Ascending aorta (tissue), 2 donors: ENCODE measurements at regions not wholly inside any gene's neighbourhood (a gene's known extent, or its start where the extent isn't known, plus 50 kb on each side); places are given as distances from the start of the nearest gene placed in this dataset.

Source experiments
- DNase-seq, 2 donors: peaks; one replicate each; pipeline ENCODE4 v3.0.0-alpha.2; 2019; ENCODE audit warnings: low spot score in 2 of 2
- H3K27ac ChIP-seq, 2 donors: fragments of 200-600 bp; sonication (generic); one replicate each; pipeline ENCODE4 v1.5.1; 2016 to 2017; ENCODE audit warnings: mild to moderate bottlenecking in 1 of 2
- H3K27me3 ChIP-seq: fragments of 200-600 bp; sonication (generic); one replicate; pipeline ENCODE4 v1.5.1; 2017
- H3K36me3 ChIP-seq, 2 donors: fragments of 200-600 bp; sonication (generic); one replicate each; pipeline ENCODE4 v1.5.1; 2016
- H3K4me1 ChIP-seq, 2 donors: fragments of 200-600 bp; sonication (generic); one replicate each; pipeline ENCODE4 v1.5.1; 2016 to 2017; ENCODE audit warnings: mild to moderate bottlenecking in 1 of 2
- H3K4me3 ChIP-seq, 2 donors: fragments of 200-600 bp; sonication (generic); one replicate each; pipeline ENCODE4 v1.5.1; 2016 to 2017; ENCODE audit warnings: mild to moderate bottlenecking in 1 of 2
- H3K9me3 ChIP-seq, 2 donors: fragments of 200-600 bp; sonication (generic); one replicate each; pipeline ENCODE4 v1.5.1; 2016
- CTCF ChIP-seq, 3 experiments: fragments of 200-600 bp in 2 of 3; fragments of 450-650 bp in 1 of 3; sonication (generic) in 2 of 3; IDR thresholded peaks; one replicate each; pipeline ENCODE4 v1.5.1; 2016 to 2019; ENCODE audit warnings: antibody characterized with exemption in 3 of 3, mild to moderate bottlenecking in 1 of 3, moderate library complexity in 1 of 3
- intact Hi-C: fragments of 100-400 bp; cut with DNase I; formaldehyde crosslinking; loops from one replicate; pipeline ENCODE4 v1.15.1; 2023

DNA sequence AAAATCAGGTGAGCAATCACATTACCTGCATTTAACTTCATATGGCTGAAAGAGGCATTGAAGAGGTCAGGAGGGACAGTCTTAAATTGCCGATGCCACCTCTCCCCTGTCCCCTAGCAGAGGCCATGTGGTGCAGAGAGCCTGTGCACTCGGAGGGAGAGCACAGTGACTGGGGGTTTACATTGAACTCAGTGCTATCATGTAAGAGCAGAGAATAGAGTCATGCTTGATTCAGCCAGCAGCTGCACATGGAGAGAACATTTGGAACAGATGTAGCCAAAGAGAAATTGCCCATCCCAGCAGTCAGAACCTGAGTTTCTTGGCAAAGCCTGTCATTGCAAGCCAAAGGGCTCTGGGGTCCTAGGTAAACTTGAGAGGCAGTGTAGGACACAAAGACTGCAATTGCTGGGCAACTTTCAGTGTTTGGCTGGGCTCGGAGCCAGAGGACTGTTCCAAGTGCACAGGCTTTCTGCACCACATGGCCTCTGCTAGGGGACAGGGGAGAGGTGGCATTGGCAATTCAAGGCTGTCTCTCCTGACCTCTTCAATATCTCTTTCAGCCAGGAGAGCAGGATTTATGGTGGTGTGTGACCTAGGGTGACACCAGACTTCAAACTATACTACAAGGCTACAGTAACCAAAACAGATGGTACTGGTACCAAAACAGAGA lies 267.1 kb downstream of the REEP3 start:
- Histone ChIP-seq H3K36me3 (no peaks in the 10 kb centered on the region), H3K4me3 (no peak overlapping the region), H3K27ac (no peak overlapping the region), H3K9me3 (no peaks in the 10 kb centered on the region), H3K4me1 (no peaks in the 10 kb centered on the region), H3K27me3 (no peaks in the 10 kb centered on the region)
- intact Hi-C loops, result no loop called here
- TF ChIP-seq CTCF (IDR thresholded peaks at IDR 0.05), result no peak
- no peak for DNase-seq

DNA sequence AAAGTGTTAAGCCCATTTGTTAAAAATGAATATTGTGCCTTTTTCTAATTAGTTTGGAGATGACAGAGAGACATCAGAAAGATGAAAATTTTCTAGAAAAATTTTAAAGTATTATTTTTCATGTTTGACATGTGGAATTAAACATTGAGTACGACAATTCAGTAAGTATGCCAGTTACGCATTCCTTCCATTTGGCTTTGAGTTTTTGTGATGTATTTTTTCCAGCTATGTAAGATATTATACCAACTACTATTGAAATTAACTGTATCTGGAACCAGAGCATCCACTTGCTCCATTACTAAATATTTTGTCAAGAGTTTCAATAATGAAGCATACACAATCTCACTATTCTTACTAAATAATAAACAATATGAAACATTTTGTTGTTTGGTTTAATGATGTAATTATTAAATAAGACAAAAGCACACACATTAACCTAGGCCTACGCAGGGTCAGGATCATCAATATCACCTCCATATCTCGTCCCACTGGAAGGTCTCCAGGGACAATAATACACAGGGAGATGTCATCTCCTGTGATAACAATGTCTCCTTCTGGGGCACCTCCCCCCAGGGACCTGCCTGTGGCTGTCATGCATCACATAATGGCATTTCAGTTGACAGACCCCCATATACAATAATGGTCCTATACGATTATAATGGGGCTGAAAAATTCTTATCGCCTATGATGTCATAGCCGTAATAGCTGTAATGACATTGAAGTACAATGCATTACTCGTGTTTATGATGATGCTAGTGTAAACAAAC lies 274.1 kb downstream of the REEP3 start:
- H3K27me3 ChIP-seq, result no peaks in the 10 kb centered on the region
- TF ChIP-seq CTCF (IDR thresholded peaks at IDR 0.05), result no peak
- no peaks in the 10 kb centered on the region for H3K36me3 ChIP-seq
- no peak for DNase-seq
- no peak overlapping the region for H3K27ac ChIP-seq
- intact Hi-C loops, result loop anchor here (5.0 kb wide), 1 partner anchor 328 kb away; the partner anchor contains the start of gene JMJD1C
- H3K4me3 ChIP-seq, result no peak overlapping the region
- peaks cover 5 to 14% of the 10 kb centered on the region in 2 donors for H3K4me1 ChIP-seq
- H3K9me3 ChIP-seq, result no peaks in the 10 kb centered on the region

GRCh38 chr10:63798599-63799498 lies 277.6 kb downstream of the REEP3 start:
- H3K27ac ChIP-seq, result peak overlapping the region; percentile 73 to 74
- intact Hi-C loops, result loop anchor here (1.0 to 5.0 kb wide), 3 partner anchors 77 to 332 kb away; partner anchors contain the start of gene JMJD1C
- no peaks in the 10 kb centered on the region for H3K27me3 ChIP-seq
- no peaks in the 10 kb centered on the region for H3K9me3 ChIP-seq
- DNase-seq, result peak; percentile 58 to 91
- peaks cover 5 to 18% of the 10 kb centered on the region in 2 donors for H3K4me1 ChIP-seq
- peak overlapping the region in 1 of 2 donors; percentile 35 for H3K4me3 ChIP-seq
- no peaks in the 10 kb centered on the region for H3K36me3 ChIP-seq
- TF ChIP-seq CTCF (IDR thresholded peaks at IDR 0.05), result peak in 1 of 3 experiments; percentile 24

DNA sequence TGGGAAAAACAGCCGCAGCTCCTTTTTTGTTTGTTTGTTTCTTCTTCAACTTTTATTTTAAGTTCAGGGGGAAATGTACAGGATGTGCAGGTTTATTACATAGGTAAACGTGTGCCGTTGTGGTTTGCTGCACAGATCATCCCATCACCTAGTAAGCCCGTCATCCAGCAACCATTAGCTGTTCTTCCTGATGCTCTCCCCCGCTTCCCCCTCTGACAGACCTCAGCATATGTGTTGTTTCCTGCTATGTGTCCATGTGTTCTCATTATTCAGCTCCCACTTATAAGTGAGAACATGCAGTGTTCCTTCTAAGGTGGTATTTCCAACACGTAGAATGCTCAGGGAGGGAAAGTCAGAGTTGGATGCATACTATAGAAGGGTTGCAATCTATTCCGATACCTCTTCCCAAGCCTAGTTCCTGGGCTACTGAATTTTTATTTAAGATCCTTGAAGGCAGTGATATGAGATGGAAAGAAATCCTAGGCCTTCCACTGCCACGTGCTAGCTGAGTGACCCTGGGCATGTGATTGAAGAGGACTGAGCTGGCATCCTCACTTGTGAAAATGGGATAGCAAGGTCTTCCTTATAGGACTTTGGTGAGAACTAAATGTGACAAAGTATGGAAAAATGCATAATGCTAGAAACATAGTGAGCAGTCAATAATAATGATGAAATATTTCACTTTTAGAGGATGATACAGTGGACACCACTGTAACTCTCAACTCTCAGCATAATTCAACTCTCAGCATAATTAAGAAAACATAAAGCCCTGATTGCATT lies 278.5 kb downstream of the REEP3 start:
- peak overlapping the region in 1 of 2 donors; percentile 35 for H3K4me3 ChIP-seq
- H3K4me1 ChIP-seq, result peaks cover 5 to 18% of the 10 kb centered on the region in 2 donors
- no peak for TF ChIP-seq CTCF (IDR thresholded peaks at IDR 0.05)
- DNase-seq, result no peak
- no peaks in the 10 kb centered on the region for H3K9me3 ChIP-seq
- intact Hi-C loops, result loop anchor here (1.0 to 10.0 kb wide), 4 partner anchors 77 to 985 kb away; partner anchors contain the start of genes EGR2 and JMJD1C
- no peaks in the 10 kb centered on the region for H3K36me3 ChIP-seq
- H3K27me3 ChIP-seq, result no peaks in the 10 kb centered on the region
- peak overlapping the region; percentile 73 to 74 for H3K27ac ChIP-seq

DNA sequence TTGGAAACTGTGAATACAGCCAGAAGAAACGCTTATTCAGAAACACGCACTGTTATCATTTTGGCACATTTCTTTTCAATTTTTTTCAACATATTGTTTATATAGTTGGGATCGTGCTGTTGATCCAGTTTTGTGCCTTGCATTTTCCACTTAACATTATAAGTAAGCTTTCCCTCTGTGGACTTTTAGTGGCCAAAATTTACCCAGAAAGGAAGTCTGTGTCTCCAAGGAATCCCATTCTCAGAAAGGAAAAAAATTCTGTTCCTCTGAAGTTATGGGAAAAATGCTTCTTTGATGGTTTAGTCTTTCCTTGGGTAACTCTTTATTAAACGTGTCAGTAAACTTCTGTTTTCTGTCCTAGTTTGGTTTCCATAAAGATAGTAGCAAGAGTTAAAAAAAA lies 280.0 kb downstream of the REEP3 start:
- Histone ChIP-seq H3K9me3 (no peaks in the 10 kb centered on the region), H3K4me1 (peaks cover 5 to 18% of the 10 kb centered on the region in 2 donors), H3K27me3 (no peaks in the 10 kb centered on the region), H3K27ac (peak overlapping the region; percentile 13 to 74), H3K36me3 (no peaks in the 10 kb centered on the region), H3K4me3 (no peak overlapping the region)
- intact Hi-C loops, result loop anchor here (10.0 kb wide), 1 partner anchor 986 kb away; the partner anchor contains the start of gene EGR2
- no peak for TF ChIP-seq CTCF (IDR thresholded peaks at IDR 0.05)
- no peak for DNase-seq
